Activated naive CD4-positive, alpha-beta T cell treated with anti-CD3 and anti-CD28 coated beads, Interleukin-2, amount 50 U/mL, for 16 hours (primary cell): ENCODE measurements at regions not wholly inside any gene's neighbourhood (a gene's known extent, or its start where the extent isn't known, plus 50 kb on each side); places are given as distances from the start of the nearest gene placed in this dataset.

Source experiments
- DNase-seq: peaks from one replicate; pipeline ENCODE4 v3.0.0-alpha.2; 2020

GRCh38 chr10:126851414-126852108, 53.7 kb upstream of the DOCK1 start:
- DNase-seq, result no peak

- DNase-seq, result no peak
Measured at GRCh38 chr10:126854726-126855495, 50.3 kb upstream of the DOCK1 start.
